ENCODE measurements at regions not wholly inside any gene's neighbourhood (a gene's known extent, or its start where the extent isn't known, plus 50 kb on each side); places are given as distances from the start of the nearest gene placed in this dataset.

DNA sequence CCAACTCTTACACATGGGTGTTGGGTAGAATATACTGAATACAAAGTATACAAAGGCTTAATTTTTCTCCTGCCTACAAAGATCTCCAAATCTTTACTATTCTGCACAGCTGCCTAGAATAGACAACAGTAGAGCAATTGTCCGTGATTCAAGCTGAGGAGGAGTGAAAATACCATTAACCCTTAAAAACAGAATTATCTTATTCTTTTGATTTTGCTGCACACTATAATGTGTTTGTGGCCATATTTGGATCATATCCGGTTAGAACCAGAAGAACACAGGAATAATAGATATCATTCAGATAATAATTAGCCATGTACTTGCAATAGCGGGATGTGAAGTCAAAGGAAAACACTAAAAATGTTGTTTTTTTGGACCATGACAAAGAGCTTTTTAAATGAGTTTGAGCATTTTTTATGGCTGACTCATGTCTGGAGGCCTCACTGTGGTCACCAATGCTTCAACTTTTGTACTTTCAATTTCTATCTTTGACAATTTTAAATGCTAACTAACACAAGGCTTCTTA lies 197.6 kb upstream of the FOXD3 start:
- peak; percentile 91 for DNase-seq

DNA sequence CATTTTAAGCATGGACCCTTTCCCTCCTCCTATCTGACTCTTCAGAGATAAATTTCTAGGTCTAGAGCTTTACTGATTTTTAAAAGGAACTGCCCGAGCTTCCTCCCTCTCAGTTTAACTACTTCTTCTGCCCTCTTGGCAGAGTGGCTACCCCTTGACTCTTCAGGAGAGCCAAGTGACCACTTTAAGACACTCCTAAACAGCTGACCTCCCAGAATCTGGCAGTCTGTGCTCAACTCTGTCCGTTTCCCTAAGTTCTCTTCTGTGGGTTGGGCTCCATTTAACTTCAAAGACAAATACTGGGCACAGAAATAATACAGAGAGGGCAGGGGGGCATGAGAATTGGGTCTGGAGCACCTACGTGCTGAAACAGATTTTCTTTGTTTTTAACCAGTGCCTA lies 196.3 kb upstream of the FOXD3 start:
- no peak for DNase-seq

DNA sequence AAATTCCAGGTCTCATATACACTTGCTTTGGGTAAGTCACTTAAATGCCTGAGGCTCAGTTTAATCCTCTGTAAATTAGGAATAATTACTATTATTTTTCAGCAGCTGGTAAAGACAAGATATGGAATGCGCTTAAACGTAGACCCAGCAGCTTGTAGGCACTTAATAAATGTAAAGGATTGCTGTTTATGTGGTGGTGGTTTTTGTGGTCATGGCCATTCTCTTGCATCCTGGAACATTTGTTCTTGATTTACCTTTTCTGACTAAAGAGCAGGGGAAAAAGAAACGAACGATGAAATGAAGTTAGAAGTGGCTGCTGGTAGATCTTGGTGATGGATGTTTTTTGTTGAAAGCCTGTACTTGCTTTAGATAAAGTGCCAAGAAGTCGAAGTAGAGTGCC lies 195.0 kb upstream of the FOXD3 start:
- no peak for DNase-seq

DNA sequence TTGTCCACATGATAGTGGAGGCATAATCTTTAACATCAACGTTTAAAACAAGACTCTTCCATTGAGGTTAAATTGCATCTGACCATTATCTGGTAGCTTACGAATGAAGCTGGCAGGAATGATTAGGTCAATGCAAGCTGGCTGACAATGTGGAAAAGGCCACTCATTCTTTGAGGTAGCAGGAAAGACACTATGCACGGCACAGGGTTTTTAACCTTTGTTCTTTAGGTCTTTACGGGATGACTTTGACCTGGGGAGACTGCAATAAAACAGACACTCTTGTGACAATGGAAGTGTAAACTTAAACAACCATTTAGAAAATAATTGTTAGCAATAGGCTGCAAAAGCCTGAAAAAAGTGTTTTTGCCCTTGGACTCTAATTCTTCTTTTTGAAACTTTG lies 193.8 kb upstream of the FOXD3 start:
- no peak for DNase-seq

DNA sequence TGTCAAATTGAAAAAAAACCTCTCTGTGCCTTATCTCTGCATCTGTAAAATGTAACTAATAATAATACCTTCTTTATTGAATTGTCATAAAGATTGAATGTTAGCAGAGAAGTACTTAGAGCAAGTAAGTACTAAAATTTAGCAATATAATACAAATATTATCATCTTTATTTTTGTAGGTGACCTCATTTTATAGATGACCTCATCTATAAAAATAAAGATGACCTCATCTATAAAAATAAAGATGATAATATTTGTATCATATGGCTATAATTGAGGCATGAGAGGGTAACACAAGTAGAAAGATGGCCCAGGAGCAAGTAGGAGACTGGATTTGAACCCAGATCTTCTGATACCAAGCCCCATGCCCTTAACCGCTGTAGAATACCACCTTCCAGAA lies 193.2 kb upstream of the FOXD3 start:
- no peak for DNase-seq

DNA sequence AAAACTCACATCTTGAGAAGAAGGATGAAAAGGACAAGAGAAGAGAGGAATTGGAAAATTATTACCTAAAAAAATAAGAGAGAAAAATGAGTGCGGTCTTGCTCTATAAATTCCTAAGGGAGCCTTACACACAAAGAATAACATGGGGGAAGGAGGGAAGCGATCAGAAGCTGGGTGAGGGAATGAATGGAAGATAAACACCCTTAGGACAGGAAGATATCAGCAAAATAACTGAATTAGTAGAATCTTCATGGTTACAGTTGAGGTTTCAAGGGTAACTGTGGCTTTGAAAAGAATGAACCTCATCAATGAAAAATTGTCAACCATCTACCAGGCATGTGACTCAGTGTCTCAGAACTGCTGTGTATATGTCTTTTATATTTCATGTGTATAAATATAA lies 192.5 kb upstream of the FOXD3 start:
- no peak for DNase-seq

DNA sequence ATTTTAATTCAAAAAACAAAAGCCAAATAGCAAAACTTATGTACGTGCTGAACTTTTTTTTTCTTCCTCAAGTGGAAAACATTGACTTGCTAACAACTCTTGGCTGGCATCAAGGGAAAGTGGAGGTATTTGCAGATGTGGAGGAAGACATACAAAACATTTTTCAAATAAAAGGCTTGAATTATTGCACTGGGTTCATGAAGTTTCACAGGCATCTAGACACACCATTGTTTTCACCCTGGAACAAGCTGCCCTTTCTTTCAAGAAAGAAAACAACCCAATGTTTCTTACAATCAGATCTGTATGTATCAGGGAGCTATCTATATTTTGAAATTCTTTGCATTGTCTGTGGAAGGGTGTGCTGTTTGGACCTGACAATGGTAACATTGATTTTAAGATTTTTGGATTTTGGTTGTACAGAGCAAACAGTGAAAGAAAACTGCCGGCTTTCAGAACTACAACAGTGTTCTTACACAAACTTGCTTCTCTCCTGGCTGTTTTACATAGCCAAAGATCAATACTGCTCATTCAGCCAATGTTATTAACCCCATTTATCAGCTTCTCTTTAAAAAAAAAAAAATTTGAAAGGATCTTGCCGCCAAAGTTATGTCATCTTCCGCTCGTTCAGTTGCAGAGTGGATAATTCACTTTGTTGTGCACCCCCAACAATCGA lies 187.7 kb upstream of the FOXD3 start:
- no peak for DNase-seq

DNA sequence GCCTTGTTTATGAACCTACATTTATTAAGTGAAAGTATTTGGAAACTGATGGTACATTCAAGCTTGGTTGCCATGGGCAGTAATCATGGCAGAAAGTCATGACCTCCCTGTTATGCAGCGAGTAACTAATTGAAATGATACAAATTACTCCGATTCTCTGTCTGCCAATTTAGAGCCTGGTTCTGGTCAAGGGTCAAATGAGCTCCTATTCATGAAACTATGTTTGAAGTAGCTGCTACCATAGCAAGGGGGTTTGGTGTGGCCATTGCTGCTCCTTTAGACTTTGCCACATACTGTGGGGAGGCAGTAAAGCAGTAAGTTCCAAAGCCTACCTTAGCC lies 187.2 kb upstream of the FOXD3 start:
- DNase-seq, result no peak

DNA sequence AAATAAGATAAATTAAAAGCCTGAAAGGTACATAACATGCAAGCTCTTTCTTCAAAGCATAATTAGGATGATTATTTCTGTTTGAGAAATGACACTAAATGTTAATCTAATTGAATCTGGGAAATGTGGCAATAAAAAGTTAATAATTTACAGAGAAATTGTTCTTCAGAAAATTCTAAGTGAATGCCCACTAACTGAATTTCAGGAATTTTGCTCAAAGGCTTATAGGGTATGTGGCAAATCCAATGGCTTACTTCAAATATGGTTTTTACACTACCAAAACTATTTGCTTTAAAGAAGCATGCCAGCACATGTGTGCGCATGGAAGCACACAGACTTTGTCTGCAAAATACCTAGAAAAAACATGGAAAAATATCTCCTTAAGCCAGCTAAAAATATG lies 186.6 kb upstream of the FOXD3 start:
- no peak for DNase-seq

DNA sequence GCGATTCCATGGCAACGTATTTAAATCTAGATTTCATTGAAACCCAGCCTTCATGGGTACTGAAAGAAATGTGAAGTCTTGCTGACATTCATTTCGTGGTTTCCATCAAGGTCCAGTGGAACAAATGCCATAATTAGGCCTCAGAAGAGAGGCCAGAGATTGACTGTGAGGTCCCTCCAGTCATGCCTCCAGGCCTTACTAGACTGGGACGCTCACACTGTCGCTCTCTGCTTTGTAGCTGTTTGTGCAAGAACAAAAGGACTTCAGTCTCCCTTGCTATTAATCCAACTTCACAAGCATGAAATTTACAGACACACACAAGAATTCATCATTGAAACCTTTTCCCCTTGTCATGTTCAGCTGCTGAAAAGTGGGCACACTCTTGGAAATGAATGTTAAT lies 180.4 kb upstream of the FOXD3 start:
- DNase-seq, result no peak

DNA sequence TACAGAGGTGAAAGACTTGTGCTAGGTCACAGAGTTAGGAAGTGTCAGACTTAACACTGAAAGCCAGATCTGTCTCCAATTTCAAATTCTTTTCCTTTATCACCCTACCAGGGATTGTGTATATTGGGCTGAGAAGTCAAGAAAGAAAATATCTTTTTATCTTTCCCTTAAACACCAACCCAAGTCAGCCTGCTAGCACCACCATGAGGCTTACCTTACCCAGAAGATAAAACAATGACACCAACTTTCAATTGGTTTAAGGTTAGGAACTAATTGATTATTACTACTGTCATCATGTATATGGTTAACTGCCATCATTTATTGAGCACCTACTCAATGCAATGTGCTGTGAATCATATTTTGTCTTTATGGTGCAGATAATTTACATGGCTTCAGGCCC lies 178.9 kb upstream of the FOXD3 start:
- DNase-seq, result no peak

DNA sequence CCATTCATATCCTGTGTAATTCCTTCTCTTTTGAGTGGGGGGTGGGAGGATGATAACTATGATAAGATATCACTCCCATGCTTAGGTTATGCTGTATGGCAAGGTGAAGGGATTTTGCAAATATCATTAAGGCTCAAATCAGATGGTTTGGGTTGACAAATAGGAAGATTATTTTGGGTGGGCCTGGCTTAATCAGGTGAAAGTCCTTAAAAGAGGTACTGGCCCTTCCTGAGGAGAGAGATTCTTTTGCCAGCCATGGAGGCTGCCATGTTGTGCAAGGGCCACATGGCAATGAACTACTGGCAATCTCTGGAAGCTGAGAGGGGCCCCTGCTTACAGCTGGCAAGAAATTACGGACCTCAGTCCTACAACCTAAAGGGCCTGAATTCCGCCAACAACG lies 174.6 kb upstream of the FOXD3 start:
- no peak for DNase-seq

DNA sequence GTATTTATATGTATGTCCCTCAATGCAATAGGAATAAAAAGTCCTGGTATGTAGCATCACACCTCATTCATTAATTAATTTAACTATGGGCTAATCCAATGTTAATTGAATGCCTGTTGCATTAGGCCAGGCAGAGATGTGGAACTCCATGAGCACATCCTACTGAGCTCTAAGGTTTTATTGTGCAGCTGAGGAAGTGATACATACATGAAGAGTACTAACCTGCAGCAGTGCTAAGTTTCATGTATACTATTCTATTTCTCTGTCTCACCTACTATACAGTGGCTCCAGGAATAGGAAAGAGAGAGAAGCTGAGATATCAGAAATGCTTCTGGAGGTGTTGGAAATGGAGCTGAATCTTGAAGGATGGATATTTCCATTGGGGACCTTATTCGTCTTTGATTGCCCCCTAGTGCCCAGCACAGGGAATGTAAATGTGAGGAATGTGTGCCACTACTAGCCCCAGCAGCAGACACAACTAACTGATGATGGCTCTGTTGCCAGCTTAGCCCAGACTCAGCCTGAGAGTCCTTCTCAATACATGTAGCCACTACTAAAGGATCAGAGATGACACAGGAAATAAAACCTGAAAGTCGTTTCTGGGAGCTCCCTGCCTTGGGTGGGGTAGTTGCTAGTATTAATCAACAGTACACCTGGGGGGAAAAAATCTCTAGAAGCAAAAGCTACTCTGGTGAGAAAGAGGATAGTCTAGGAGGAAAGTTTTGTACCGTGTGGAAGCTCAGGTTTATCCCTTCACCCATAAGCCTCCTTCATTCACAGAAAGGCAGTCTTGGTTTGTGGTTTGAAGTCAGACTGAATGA lies 173.3 kb upstream of the FOXD3 start:
- DNase-seq, result peak; percentile 54

DNA sequence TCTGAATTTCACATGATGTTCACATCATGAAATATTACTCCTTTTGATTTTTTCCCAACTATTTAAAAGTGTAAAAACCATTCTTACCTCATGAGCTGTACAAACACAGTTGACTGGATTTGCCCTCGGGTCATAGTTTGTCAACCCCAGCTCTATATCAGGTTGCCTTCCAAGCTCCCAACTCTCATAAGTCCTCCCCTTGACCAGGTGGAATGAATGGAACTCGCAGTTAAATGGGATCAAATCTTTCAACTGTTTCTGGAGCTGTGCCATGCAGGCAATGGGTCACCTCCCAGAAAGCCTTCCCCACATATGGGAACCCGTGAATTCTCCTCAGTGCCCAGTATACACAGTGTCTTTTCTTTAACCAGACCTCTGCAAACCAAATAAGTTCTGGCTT lies 169.8 kb upstream of the FOXD3 start:
- DNase-seq, result no peak

DNA sequence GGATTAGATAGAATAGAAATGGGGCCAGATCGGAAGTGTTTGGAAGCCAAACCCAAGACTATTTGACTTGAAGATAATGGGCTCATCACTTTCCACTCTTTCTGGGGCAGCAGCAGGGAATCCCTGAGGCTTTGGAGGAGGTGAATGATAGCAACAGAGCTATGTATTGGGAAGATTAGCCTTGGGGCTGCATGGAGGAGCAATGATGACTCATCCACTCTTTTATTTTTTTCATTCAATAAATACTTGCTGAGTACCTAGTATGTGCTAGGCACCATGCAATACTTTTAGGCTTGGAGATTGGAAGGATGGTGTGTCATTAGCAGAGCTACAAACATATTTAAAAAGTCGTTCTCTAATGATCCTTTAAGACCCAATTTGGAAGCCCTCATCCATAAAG lies 166.9 kb upstream of the FOXD3 start:
- DNase-seq, result no peak

DNA sequence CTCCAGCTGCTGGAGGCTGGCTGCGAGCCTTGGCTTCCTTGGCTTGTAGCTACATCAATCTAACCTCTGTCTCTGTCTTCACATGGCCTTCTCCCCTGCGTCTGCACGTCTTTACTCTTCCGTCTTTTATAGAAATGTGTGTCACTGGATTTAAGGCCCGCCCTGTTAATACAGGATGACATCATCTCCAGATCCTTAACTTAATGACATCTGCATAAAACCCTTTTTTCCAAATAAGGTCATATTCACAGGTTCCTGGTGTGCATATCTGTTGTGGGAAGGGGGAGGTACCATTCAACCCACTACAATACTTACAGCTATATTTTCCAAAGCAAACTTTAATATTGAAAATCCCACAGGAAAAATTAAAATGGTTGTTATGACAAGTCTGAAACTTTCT lies 165.3 kb upstream of the FOXD3 start:
- no peak for DNase-seq

DNA sequence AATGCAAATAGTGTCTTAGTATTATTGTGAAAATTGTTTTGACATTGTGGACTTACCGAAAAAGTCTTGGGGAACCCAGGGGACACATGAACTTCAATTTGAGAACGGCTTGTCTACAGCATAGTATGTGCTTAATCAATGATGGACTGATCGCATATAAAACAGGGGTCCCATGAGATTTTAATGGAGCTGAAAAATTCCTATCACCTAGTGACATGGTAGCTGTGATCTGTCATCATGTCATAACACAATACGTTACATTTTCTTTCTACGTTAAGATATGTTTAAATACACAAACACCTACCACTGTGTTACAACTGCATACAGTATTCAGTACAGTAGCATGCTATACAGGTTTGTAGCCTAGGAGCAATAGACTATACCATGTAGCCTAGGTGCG lies 153.3 kb upstream of the FOXD3 start:
- DNase-seq, result no peak

DNA sequence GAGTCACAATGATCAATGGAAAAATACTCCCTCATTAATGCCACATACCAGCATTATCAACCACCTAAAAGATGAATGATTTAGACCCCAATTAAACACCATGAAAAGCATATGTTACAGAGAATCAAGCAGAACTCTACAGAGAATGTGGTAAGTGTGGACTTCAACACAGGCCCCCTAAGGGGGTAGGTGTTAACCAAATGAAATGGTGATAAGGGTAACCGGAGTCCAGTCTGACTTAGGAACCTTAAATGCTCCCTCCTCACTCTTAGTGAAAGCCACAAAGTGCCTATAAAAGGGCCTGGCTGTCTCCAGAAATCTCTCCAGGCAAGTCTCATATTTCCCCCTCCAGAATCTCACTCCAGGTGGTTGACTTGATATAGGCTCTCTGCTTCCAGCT lies 149.2 kb upstream of the FOXD3 start:
- DNase-seq, result no peak

DNA sequence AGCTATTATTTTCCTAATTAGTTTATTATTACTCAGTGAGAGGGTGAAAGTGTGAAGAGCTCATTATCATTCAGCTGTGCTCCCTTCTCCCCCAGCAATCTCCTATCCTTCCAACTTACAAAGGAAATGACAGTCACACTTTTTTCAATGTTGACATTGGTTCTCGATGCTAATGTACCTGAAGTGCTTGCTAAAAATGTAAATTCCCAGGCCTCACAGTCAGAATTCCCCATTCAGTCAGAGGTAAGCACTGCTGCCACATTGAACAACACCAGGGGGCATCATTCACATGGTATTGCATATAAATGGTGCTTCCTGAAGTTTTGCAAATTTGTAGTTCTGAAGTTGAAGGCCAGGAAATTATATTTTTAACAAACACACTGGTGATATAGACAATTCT lies 132.7 kb upstream of the FOXD3 start:
- no peak for DNase-seq

DNA sequence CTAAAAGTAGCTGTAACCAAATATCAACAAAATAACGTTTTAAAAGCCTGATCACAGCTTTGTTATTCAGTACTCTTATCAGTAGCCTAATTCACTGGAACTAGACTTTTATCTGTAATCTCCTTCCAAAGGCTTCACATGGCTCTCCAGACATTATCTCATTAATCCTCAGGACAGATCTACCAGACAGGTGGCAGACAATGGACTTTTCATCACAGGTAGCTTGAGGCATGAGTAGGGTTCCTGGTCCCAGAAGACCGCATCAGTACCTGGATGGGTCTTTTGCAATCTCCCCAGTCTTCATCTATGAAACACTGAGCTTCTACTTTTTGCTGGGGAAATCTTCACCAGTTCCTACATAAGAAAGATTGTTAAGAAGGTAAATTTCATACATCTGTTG lies 132.2 kb upstream of the FOXD3 start:
- no peak for DNase-seq

DNA sequence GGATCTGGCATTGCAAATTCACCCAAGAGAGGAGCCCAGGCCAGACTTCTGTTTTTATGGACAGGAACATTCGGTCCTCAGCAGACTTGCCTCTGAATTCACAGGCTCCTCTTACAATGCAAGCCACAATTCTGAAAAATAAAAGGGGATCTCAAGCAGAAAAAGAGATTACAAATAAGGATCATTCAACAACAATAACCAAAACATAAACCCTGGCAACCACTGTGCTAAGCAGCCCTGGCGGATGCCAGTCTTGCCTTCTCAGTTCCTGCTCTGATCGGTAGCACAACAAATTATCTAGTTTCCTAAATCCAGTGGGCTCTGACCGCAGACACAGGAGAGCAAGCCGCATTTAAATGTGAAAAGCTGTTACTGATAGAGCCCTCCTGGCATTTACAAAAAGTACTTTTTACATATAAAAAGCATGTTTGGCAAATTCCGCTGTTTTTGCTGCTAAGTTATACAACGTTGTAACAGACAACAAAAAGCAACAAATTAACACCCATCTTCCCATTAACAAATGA lies 123.4 kb upstream of the FOXD3 start:
- DNase-seq, result no peak

DNA sequence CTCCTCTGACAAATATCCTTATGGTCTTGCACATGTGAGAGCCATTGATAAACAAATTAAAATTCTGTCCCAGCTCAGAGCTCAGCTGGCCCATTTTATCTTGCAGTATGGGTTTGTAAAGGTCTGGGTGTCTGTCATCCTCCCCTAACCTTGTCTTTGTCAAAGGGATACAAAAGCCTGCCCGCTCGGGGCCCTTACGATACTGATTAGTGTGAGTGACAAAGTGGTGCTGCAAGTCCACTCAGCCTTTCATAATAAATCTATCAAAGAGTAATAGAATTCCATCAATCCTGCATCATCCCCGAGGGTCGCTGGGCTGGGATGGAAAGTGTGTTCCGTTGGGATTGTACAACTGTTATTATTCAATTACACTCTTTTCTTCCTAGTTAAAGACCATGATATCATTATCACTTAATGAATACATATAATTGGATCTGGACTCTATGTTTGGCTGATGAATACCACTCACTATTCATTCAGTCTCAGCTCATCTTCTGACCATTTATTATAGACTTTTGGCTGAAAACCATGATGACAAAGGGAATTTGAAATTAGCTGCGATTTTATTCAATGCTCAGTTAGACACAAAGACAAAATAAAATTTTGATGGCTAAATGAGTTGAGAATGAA lies 122.5 kb upstream of the FOXD3 start:
- no peak for DNase-seq

DNA sequence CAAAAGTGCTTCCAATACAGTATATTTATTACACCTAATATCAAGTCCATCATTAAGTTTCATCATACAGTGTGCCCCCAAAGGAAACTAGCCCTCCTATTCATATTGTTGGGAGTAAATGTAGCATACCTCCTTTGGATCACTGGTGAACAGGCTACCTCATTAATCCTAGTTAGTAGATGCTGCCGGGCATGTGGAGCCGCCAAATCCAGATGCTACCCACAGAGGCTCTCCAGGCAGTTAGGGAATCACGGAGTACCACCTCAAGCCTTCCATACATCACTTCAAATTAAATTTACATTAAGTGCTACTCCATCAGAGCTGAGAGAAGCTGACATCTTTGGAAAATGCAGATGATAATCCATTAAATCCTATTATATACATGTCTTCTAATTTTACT lies 121.7 kb upstream of the FOXD3 start:
- no peak for DNase-seq

DNA sequence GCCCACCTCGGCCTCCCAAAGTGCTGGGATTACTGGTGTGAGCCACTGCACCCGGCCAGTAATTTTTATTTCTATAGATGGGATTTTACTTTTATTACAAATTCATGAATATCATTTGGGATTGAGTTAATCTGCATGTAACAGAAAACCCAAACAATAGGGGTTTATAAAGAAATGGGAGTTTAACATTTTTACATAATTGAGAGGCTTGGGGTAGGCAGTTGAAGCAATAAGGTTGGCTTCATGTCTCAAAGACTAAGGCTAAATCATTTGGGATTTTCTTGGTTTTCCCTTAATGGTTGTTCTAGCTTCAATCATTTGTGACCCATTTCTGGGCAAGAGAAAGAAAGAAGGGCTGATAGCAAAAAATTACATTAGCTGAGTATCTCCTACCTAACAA lies 118.7 kb upstream of the FOXD3 start:
- DNase-seq, result no peak
